ENCODE measurements at regions not wholly inside any gene's neighbourhood (a gene's known extent, or its start where the extent isn't known, plus 50 kb on each side); places are given as distances from the start of the nearest gene placed in this dataset.

DNA sequence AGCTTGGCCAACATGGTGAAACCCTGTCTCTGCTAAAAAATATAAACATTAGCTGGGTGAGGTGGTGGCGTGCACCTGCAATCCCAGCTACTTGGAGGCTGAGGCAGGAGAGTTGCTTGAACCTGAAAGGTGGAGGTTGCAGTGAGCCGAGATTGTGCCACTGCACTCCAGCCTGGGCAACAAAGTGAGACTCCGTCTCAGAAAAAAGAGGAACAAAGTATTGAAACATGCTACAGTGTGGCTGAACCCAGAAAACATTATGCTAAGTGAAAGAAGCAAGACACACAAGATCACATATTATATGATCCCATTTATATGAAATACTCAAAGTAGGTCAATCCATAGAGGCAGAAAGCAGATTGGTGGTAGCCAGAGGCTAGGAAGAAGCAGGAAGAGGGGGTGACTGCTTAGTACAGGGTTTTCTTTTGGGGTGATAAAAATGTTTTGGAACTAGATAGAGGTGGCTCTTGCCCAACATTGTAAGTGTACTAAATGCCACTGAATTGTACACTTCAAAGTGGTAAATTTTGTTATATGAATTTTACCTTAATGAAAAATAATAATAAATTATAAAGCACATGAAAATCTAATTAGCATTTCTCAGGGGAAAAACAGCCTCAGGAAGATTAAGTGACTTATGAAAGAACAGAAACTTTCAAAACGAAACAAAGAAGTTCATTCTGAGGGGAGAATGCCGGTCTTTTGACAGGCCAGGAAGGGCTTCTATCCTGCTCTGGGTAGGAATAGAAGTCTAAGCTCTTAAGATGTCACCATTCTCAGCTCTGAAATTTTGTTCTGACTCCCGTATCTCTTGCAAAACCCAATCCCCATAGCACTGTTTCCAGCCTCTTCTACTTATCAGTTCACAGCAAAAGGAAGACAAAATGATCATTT is 161.1 kb upstream of the TBCA start:
- TF ChIP-seq, protein P1, sequence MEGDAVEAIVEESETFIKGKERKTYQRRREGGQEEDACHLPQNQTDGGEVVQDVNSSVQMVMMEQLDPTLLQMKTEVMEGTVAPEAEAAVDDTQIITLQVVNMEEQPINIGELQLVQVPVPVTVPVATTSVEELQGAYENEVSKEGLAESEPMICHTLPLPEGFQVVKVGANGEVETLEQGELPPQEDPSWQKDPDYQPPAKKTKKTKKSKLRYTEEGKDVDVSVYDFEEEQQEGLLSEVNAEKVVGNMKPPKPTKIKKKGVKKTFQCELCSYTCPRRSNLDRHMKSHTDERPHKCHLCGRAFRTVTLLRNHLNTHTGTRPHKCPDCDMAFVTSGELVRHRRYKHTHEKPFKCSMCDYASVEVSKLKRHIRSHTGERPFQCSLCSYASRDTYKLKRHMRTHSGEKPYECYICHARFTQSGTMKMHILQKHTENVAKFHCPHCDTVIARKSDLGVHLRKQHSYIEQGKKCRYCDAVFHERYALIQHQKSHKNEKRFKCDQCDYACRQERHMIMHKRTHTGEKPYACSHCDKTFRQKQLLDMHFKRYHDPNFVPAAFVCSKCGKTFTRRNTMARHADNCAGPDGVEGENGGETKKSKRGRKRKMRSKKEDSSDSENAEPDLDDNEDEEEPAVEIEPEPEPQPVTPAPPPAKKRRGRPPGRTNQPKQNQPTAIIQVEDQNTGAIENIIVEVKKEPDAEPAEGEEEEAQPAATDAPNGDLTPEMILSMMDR (conservative IDR thresholded peaks at IDR 0.05; ENCODE audit: low read depth, low read length): no peak
- no peak for DNase-seq (ENCODE audit: low read depth)
- H3K4me3 ChIP-seq (ENCODE audit: low read length): no peak overlapping the region

DNA sequence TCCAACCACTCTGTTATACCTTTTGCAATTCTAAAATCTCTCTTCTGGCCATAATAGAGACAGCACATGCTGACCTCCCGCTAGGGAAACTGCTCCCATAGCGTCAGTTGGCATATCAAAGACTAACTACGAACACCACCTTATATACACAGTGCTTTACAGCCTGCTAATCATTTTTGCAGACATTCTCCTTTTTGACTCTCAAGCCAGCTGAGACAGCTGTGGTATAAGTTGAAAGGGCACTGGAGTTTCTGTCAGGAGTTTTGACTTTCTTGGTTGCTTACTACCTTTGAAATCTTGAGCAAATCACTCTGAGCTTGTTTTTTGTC is 160.2 kb upstream of the TBCA start:
- TF ChIP-seq, protein P1 (conservative IDR thresholded peaks at IDR 0.05; ENCODE audit: low read depth, low read length): no peak
- no peak for DNase-seq (ENCODE audit: low read depth)
- H3K4me3 ChIP-seq (ENCODE audit: low read length): no peak overlapping the region

DNA sequence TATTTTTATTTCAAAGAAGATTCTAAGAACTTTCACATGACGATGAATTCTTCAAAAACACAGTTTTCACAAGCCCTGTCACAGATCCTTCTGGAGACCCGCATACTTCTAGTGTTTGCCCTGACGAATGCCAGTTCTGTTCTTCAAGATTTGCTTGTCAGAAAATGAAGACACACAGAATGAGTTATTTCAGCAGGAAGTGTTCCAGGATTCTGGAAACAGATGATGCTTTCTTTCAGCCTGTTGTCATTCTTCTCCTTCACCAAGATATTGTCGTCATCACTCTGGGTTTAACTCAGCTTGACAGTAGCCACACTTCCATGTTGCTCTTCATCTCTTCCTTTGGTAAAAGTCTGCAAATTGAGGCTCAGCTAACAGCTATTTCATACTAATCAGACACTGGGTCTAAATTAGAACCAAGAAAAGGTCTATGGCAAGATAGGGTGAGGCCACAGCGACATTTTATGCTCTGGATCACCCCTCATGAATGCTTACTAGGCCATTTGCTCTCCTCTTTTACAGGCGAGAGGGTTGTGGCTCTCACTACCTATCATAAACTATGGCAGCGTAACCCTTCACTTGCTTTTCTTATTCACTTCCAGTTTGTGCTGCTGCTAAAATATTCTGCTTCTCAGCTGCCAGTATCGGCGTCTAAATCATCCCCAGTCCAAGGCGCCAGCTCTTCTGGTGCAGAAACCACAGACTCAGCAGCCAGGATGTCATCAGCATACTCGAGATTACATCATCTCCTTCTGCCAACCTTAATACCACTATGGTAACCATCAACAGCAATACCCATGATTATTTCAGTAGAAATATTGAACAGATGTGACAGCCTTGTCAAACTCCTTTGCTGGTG is 159.6 kb upstream of the TBCA start:
- no peak overlapping the region for H3K4me3 ChIP-seq (ENCODE audit: low read length)
- TF ChIP-seq, protein P1 (conservative IDR thresholded peaks at IDR 0.05; ENCODE audit: low read depth, low read length): no peak
- DNase-seq (ENCODE audit: low read depth): no peak

DNA sequence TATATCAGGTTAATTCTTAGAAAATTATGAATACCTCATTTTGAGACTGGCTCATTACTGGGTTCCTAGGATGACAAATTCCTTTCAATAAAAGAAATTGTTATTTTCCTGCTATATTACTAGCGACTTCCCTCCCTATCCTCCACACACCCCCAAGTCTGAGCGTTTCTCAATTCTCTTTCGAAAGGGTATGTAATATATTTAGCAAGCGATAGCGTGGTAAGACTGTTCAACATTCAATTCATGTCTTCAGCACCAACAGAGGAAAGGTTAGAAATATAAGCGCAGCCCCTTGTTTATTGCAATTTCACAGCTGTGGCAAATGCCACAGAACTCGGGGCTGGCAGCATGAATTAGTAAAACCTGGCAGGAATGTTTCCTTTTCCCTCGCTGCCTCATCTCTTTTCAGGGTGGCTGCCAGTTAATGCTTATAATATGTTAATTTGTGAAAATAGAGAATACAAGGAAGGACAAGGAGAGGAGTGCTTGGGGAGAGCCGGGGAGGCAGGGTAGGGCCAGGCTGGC is 152.7 kb upstream of the TBCA start:
- no peak for DNase-seq (ENCODE audit: low read depth)
- no peak overlapping the region for H3K4me3 ChIP-seq (ENCODE audit: low read length)
- TF ChIP-seq, protein P1 (conservative IDR thresholded peaks at IDR 0.05; ENCODE audit: low read depth, low read length): no peak

DNA sequence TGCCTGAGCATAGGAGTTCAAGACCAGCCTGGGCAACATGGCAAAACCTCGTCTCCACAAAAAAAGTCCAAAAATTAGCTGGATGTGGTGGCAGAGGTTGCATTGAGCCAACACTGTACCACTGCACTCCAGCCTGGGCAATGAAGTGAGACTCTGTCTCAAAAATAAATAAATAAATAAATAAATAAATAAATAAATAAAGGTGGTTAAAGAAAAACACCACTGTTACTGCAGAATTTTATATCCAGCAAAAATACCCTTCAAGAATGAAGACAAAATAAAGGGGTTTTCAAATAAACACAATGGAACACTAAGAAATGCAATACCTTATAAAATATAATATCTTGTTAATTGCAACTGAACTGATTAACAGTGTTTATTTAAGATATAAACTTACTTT is 150.2 kb upstream of the TBCA start:
- no peak for DNase-seq (ENCODE audit: low read depth)
- no peak overlapping the region for H3K4me3 ChIP-seq (ENCODE audit: low read length)

DNA sequence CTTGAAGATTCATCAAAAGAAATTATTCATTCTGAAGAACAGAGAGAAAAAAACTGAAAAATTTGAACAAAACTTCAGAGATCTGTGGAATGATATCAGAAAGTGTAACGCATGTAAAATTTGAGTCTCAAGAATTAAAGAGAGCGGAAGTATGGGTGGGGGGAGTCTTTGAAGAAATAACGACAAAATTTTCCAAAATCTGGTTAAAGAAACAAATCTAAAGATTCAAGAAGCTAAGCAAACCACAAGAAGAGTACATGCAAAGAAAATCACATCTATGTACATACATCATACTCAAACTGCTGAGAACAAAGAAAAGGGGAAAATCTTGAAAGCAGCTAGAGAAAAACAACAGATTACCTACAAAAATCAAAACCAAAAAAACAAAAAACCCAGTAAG is 149.4 kb upstream of the TBCA start:
- TF ChIP-seq, protein P1 (conservative IDR thresholded peaks at IDR 0.05; ENCODE audit: low read depth, low read length): no peak
- DNase-seq (ENCODE audit: low read depth): no peak

More for the DNA sequence above, 150.2 kb upstream of the TBCA start:
- TF ChIP-seq, protein P1 (conservative IDR thresholded peaks at IDR 0.05; ENCODE audit: low read depth, low read length): no peak

More for the DNA sequence above, 149.4 kb upstream of the TBCA start:
- no peak overlapping the region for H3K4me3 ChIP-seq (ENCODE audit: low read length)

Data from retinal pigment epithelial cell (primary cell).